Neuronal stem cell (in vitro differentiated cells): ENCODE measurements at regions not wholly inside any gene's neighbourhood (a gene's known extent, or its start where the extent isn't known, plus 50 kb on each side); places are given as distances from the start of the nearest gene placed in this dataset.

Experiments used
- DNase-seq: peaks from one replicate; pipeline ENCODE4 v3.0.0-alpha.2; 2013; ENCODE audit warnings: low spot score
- H2AFZ ChIP-seq: one replicate; pipeline ENCODE4 v1.6.1; 2013; ENCODE audit warnings: mild to moderate bottlenecking, low read length, inconsistent platforms
- H2AK5ac ChIP-seq: 2 replicates; pipeline ENCODE4 v1.6.1; 2013; ENCODE audit warnings: low read depth, mild to moderate bottlenecking, inconsistent platforms, low read length, moderate library complexity, mixed read lengths
- H2BK120ac ChIP-seq: 2 replicates; pipeline ENCODE4 v1.6.1; 2013; ENCODE audit warnings: low read depth, mild to moderate bottlenecking, inconsistent platforms, low read length, moderate library complexity, mixed read lengths
- H2BK12ac ChIP-seq: one replicate; pipeline ENCODE4 v1.6.1; 2013; ENCODE audit warnings: low read length, inconsistent platforms
- H2BK15ac ChIP-seq: 2 replicates; pipeline ENCODE4 v1.6.1; 2013; ENCODE audit warnings: mild to moderate bottlenecking, low read length, inconsistent platforms, mixed read lengths
- H2BK5ac ChIP-seq: one replicate; pipeline ENCODE4 v1.6.1; 2013; ENCODE audit warnings: inconsistent platforms, mild to moderate bottlenecking, low read length, moderate library complexity
- H3K14ac ChIP-seq: one replicate; pipeline ENCODE4 v1.6.1; 2013; ENCODE audit warnings: low read length, inconsistent platforms
- H3K18ac ChIP-seq: 2 replicates; pipeline ENCODE4 v1.6.1; 2013; ENCODE audit warnings: low read length, inconsistent platforms
- H3K23ac ChIP-seq: 2 replicates; pipeline ENCODE4 v1.6.1; 2013; ENCODE audit warnings: low read depth, mild to moderate bottlenecking, mixed read lengths, low read length, inconsistent platforms; ENCODE audit not compliant: poor library complexity
- H3K27ac ChIP-seq: replicated peaks from 3 replicates; pipeline ENCODE4 v1.5.1; 2013; ENCODE audit warnings: low read length, inconsistent platforms
- H3K27me3 ChIP-seq, 3 experiments: 2 replicates each; pipeline ENCODE4 v1.6.1; 2013; ENCODE audit warnings: low read length in 3 of 3, mild to moderate bottlenecking in 2 of 3, inconsistent platforms in 1 of 3, low read depth in 1 of 3, mixed read lengths in 1 of 3, moderate library complexity in 1 of 3; ENCODE audit not compliant: control insufficient read depth in 3 of 3, insufficient read depth in 3 of 3
- H3K36me3 ChIP-seq, 2 donors: replicated peaks in 1 of 2; 2 replicates each; pipeline ENCODE4 v1.6.1; 2013; ENCODE audit warnings: low read length in 2 of 2; ENCODE audit not compliant: control insufficient read depth in 2 of 2, insufficient read depth in 2 of 2
- H3K4ac ChIP-seq: 2 replicates; pipeline ENCODE4 v1.6.1; 2013; ENCODE audit warnings: inconsistent platforms, mild to moderate bottlenecking, low read length, moderate library complexity
- H3K4me1 ChIP-seq, 2 donors: 1 replicate in 1 of 2; 2 replicates in 1 of 2; pipeline ENCODE4 v1.6.1; 2013; ENCODE audit warnings: low read length in 2 of 2, low read depth in 1 of 2; ENCODE audit not compliant: control insufficient read depth in 2 of 2, insufficient read depth in 1 of 2
- H3K4me2 ChIP-seq: one replicate; pipeline ENCODE4 v1.6.1; 2013; ENCODE audit warnings: mild to moderate bottlenecking, low read length, inconsistent platforms; ENCODE audit not compliant: insufficient read depth, poor library complexity, severe bottlenecking
- H3K4me3 ChIP-seq, 2 donors: 2 replicates each; pipeline ENCODE4 v1.5.1; 2013; ENCODE audit warnings: low read length in 2 of 2, mild to moderate bottlenecking in 2 of 2, inconsistent platforms in 1 of 2, moderate library complexity in 1 of 2
- H3K79me1 ChIP-seq: one replicate; pipeline ENCODE4 v1.6.1; 2013; ENCODE audit warnings: low read depth, mild to moderate bottlenecking, inconsistent platforms, low read length, moderate library complexity
- H3K9ac ChIP-seq: one replicate; pipeline ENCODE4 v1.6.1; 2013; ENCODE audit warnings: mild to moderate bottlenecking, low read depth, low read length, inconsistent platforms; ENCODE audit not compliant: poor library complexity
- H3K9me3 ChIP-seq, 2 donors: replicated peaks in 1 of 2; 2 replicates each; pipeline versions ENCODE3 to v1.6.1; 2013; ENCODE audit warnings: low read length in 2 of 2, mild to moderate bottlenecking in 2 of 2, inconsistent platforms in 1 of 2, low read depth in 1 of 2, mixed read lengths in 1 of 2, moderate library complexity in 1 of 2; ENCODE audit not compliant: control insufficient read depth in 2 of 2, insufficient read depth in 1 of 2
- H4K8ac ChIP-seq: one replicate; pipeline ENCODE4 v1.6.1; 2013; ENCODE audit warnings: low read depth, mild to moderate bottlenecking, inconsistent platforms, low read length, moderate library complexity
- H4K91ac ChIP-seq: one replicate; pipeline ENCODE4 v1.6.1; 2013; ENCODE audit warnings: low read length, low read depth, mild to moderate bottlenecking, inconsistent platforms; ENCODE audit not compliant: poor library complexity
- WGBS, 2 donors: extraction: QIAGEN DNeasy Blood & Tissue Kit; methylation state at CpG; one replicate each; pipeline ENCODE4 v1.1.7; 2013; ENCODE audit warnings: missing lambda C conversion rate in 2 of 2, mixed read lengths in 1 of 2; ENCODE audit not compliant: insufficient read length in 2 of 2, insufficient replicate concordance in 1 of 2; ENCODE audit errors: extremely low coverage in 2 of 2; 5-methylcytosine and 5-hydroxymethylcytosine counted together

GRCh38 chr1:226494092-226494609 is 54.4 kb upstream of the STUM start:
- no peak overlapping the region for H3K27ac ChIP-seq
- no peak for DNase-seq
- H2AFZ ChIP-seq: no peak overlapping the region
- H2AK5ac ChIP-seq: no peak overlapping the region
- no peak overlapping the region for H3K4me2 ChIP-seq
- H3K36me3 ChIP-seq: no peaks in the 10 kb centered on the region
- no CpG with 5 or more reads among the region's 13 CpGs for WGBS, 2 donors
- H4K8ac ChIP-seq: no peak overlapping the region
- no peak overlapping the region for H2BK12ac ChIP-seq
- no peak overlapping the region for H3K9ac ChIP-seq
- H3K79me1 ChIP-seq: no peaks in the 10 kb centered on the region
- no peak overlapping the region for H3K4ac ChIP-seq
- H2BK5ac ChIP-seq: no peak overlapping the region
- H2BK120ac ChIP-seq: no peak overlapping the region
- H3K9me3 ChIP-seq: no peaks in the 10 kb centered on the region
- H3K18ac ChIP-seq: no peak overlapping the region
- no peak overlapping the region for H3K23ac ChIP-seq
- no peak overlapping the region for H4K91ac ChIP-seq
- H3K4me1 ChIP-seq: peaks cover 0 to 19% of the 10 kb centered on the region in 2 donors
- H3K4me3 ChIP-seq: no peak overlapping the region
- H3K14ac ChIP-seq: no peak overlapping the region
- peaks cover 0 to 34% (median 0%) of the 10 kb centered on the region in 3 experiments for H3K27me3 ChIP-seq
- H2BK15ac ChIP-seq: no peak overlapping the region

DNA sequence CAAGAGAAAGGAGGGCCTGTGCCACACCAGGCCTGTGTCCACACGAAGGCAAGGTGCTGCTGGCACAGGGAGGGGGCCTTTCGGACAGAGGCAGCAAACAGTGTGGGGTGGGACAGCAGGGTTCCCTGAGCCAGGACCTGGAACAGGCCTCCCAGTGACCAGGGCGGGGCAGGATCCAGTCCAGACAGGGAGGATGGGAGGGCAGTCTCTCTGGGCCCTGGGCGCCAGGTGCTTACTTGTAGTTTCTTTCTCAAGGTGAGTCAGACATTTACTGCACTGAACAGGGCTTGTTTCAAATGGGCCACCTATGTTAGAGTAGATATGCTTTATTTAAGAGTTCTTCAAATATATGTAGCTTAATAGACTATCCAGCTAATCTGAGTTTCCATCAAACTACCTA is 52.8 kb upstream of the STUM start:
- no peak for DNase-seq
- no peak overlapping the region for H2BK15ac ChIP-seq
- no peak overlapping the region for H4K91ac ChIP-seq
- H3K4me3 ChIP-seq: no peak overlapping the region
- no peak overlapping the region for H3K14ac ChIP-seq
- H2BK12ac ChIP-seq: no peak overlapping the region
- H3K4ac ChIP-seq: no peak overlapping the region
- H3K4me1 ChIP-seq: peaks cover 0 to 19% of the 10 kb centered on the region in 2 donors
- H3K9ac ChIP-seq: peak overlapping the region; percentile 38
- H2BK5ac ChIP-seq: no peak overlapping the region
- no peak overlapping the region for H2AK5ac ChIP-seq
- H3K4me2 ChIP-seq: no peak overlapping the region
- no peak overlapping the region for H4K8ac ChIP-seq
- H3K79me1 ChIP-seq: no peaks in the 10 kb centered on the region
- H3K36me3 ChIP-seq: no peaks in the 10 kb centered on the region
- WGBS, 2 donors: no CpG with 5 or more reads among the region's 4 CpGs
- no peak overlapping the region for H2BK120ac ChIP-seq
- peak overlapping the region; percentile 15 for H3K18ac ChIP-seq
- H3K23ac ChIP-seq: no peak overlapping the region
- H3K9me3 ChIP-seq: no peaks in the 10 kb centered on the region
- H3K27me3 ChIP-seq: peaks cover 0 to 31% (median 0%) of the 10 kb centered on the region in 3 experiments
- no peak overlapping the region for H3K27ac ChIP-seq
- H2AFZ ChIP-seq: no peak overlapping the region

DNA sequence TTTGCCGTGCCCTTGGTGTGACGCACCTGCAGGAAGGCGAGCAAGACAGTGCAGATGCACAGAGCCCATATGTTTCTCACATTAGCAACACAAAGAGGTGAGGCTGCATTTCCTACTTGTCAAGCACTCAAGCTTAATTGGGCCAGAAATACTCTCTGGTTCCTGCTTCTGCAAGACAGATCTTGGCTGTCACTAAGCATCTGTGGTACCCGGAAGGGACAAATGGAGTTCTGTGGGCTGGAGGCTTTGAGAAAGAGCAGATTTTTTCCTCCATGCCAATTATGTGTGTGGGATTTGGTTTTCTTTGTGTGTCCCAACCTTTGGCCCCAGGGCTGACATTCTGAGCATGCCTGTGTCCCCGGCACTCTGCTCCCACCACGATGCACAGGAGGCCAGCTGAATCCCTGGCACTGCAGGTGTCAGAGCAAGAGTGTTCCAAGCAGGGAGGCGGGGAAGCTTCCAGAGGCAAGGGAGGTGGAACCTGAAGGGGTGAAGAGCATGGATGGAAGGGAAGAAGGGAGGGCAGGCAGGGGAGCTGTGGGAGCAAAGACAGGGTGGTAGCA is 52.0 kb upstream of the STUM start:
- H2BK120ac ChIP-seq: no peak overlapping the region
- H3K14ac ChIP-seq: no peak overlapping the region
- peak overlapping the region; percentile 76 for H2AK5ac ChIP-seq
- H3K4me1 ChIP-seq: peaks cover 0 to 19% of the 10 kb centered on the region in 2 donors
- no peak overlapping the region for H4K91ac ChIP-seq
- H3K27me3 ChIP-seq: peaks cover 0 to 31% (median 0%) of the 10 kb centered on the region in 3 experiments
- H3K23ac ChIP-seq: peak overlapping the region; percentile 29
- H2BK12ac ChIP-seq: no peak overlapping the region
- no peak overlapping the region for H3K27ac ChIP-seq
- H2AFZ ChIP-seq: no peak overlapping the region
- no peak overlapping the region for H3K4me2 ChIP-seq
- no peaks in the 10 kb centered on the region for H3K9me3 ChIP-seq
- H3K79me1 ChIP-seq: no peaks in the 10 kb centered on the region
- no peak overlapping the region for H4K8ac ChIP-seq
- no peaks in the 10 kb centered on the region for H3K36me3 ChIP-seq
- H2BK15ac ChIP-seq: no peak overlapping the region
- no peak overlapping the region for H3K4ac ChIP-seq
- no peak overlapping the region for H2BK5ac ChIP-seq
- H3K4me3 ChIP-seq: no peak overlapping the region
- no peak overlapping the region for H3K18ac ChIP-seq
- H3K9ac ChIP-seq: no peak overlapping the region
- WGBS, 2 donors: no CpG with 5 or more reads among the region's 7 CpGs
- DNase-seq: no peak

DNA sequence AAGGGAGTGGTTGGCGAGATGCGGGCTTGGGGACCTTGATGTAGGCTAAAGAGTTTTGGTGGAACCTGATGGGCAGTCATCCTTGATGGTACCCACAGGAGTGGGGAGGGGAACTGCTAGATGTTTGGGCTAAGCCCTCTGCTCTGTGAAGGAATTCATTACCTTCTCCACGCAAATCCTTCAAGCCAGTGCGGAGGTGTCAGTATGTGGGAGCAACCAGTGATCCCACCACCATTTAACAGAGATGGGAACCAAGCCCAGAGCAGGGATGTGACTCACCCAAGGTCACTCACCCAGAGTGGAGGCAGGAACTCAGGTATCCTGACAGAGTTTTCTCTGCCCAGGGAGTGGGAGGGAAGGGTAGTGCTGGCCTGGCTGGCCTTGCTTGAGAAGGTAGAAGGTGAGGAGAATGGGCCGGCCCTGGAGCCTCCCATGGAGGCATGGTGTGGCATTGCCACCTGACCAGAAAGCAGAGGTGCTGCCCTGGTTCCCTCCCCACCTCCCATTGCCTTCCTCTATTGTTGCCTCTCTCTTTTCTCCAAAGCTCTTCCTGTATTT is 51.2 kb upstream of the STUM start:
- Histone ChIP-seq H3K79me1 (no peaks in the 10 kb centered on the region), H3K9me3 (no peaks in the 10 kb centered on the region), H3K4me2 (no peak overlapping the region), H4K91ac (no peak overlapping the region), H3K23ac (no peak overlapping the region), H2BK15ac (peak overlapping the region; percentile 43), H2BK120ac (peak overlapping the region; percentile 21), H3K18ac (peak overlapping the region; percentile 70), H3K27me3 (peaks cover 0 to 31% (median 0%) of the 10 kb centered on the region in 3 experiments), H3K9ac (no peak overlapping the region), H2BK12ac (no peak overlapping the region), H2AFZ (no peak overlapping the region), H3K36me3 (no peaks in the 10 kb centered on the region), H3K27ac (no peak overlapping the region), H3K4me3 (no peak overlapping the region), H3K14ac (no peak overlapping the region), H2BK5ac (no peak overlapping the region), H2AK5ac (peak overlapping the region; percentile 76), H3K4ac (no peak overlapping the region), H3K4me1 (peaks cover 0 to 19% of the 10 kb centered on the region in 2 donors), H4K8ac (no peak overlapping the region)
- WGBS, 2 donors: no CpG with 5 or more reads among the region's 5 CpGs
- no peak for DNase-seq
